IPS DF 4.7 (cell line): ENCODE measurements at regions not wholly inside any gene's neighbourhood (a gene's known extent, or its start where the extent isn't known, plus 50 kb on each side); places are given as distances from the start of the nearest gene placed in this dataset.
"Not testable (repeated sequence)": the region's sequence is repeated elsewhere in the genome, so short reads cannot be mapped to it uniquely, and the experiment has no call there.

Experiments used
- DNase-seq: peaks from one replicate; pipeline ENCODE4 v3.0.0-alpha.2; 2013; ENCODE audit warnings: low spot score; ENCODE audit errors: extremely low read depth

DNA sequence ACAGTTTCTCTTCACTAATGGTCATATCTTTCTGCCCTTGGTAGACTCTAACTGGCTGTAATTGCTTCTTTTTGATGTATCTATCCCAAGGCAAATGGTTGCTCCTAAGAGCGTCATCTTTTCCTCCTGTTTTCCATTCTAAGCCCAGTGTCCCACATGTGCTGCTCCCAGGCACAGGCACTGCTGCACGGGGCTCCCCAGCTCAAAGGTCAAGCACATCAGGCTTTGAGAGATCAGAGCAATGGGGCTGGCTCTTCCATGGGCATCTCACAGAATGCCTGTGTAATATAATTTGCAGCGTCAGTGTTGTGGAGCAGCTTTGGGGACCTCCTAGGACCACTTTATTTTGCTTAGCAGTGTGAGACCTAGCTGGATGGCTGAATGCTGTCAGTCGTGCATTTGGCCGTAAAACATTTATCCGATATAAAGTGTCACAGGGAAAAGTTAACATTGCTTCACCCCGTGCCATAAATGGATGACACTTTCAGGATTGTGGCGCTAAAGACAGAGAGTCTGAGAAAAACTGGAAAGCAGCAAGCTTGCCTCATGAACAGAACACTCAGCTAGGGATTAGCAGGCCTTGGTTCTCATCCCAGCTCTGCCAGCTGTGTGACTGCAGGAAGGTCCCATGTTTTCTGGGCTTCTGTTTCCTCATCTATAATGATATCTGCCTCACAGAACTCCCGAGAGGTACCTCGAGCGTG lies 277.5 kb upstream of the TBL1XR1 start:
- no peak for DNase-seq

DNA sequence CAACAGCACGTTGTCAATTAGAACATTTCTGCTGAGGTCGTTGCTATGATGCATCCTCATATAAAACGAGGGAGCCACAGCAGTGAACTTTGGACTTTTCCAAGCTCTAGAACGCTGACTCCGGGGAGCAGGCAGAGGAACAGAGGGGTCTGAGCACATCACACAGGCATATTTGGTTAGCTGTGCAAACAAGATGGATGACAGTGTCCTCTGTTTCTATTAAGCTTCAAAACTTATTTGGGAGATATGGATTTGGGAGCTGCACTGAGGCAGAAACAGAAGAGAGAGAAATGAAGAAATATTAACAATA lies 278.0 kb upstream of the TBL1XR1 start:
- no peak for DNase-seq

DNA sequence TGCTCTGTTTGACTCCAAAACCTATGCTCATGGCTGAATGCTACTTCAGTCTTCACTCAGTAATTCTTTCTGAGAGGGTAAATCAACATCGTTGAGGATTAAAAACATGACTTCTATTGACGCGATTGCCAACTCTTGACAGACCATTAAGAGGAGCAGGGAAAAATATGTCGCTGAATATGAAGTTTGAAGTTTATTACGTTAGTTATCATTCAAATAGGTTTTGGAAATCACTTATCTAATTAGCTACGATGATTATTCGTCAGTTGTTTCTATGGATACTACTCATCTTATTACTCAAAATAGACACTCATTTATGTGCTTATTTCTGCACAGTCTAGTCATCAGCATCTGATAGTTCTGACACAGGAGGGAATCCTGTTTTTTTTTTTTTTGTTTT lies 279.2 kb upstream of the TBL1XR1 start:
- no peak for DNase-seq

DNA sequence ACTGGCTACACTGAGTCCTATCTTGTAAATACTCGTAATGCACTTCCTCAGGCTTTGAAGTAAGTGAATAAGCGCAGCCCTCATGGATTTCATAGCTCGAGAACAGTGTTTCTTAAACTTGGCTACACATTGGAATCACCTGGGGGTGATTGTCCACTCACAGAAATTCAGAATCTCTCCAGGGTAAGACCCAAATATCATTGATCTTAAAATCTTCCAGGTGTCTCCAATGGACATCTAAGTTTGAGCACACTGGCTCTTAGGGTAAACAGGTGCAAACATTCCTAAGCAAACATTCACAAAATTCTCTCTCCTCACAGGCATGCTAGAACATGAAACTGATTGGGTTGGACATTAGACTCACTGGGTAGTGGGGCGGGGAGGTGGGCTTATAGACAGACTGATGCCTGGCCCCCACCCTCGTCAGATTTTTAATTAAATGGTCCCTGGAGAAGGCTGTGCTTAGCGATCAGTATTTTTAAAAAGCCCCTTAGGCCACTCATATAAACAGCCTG lies 279.7 kb upstream of the TBL1XR1 start:
- no peak for DNase-seq

DNA sequence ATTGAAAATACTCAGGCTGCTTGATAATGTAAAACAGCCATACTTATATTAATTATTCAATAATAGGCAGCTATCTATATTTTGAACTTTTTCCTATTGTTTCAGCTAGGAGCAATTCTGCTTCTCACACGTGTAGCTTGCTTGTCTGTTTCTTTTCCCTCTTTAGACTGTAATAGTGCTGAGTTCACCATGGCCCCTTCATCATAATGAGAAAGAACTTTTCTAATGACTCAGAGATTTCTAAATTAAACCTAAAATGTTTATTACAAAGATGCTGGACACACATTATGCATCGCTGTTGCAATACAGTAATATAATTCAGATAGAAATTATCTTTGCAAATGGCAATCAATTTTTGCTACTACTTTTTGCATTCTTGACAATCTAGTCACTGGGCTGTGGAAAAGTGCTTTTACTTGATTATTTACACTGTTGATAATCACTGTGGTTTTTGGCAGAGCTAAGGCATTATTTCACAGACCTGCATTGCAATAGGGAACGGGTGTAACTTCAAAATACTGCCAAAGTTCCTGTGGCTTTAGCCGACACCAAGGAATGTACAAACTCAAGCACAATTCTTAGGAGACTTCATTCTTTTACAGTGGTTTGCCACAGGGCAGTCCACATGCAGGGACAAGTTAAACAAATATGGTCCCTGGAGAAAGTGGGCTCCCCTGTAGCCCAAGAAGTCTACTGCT lies 281.0 kb upstream of the TBL1XR1 start:
- no peak for DNase-seq

DNA sequence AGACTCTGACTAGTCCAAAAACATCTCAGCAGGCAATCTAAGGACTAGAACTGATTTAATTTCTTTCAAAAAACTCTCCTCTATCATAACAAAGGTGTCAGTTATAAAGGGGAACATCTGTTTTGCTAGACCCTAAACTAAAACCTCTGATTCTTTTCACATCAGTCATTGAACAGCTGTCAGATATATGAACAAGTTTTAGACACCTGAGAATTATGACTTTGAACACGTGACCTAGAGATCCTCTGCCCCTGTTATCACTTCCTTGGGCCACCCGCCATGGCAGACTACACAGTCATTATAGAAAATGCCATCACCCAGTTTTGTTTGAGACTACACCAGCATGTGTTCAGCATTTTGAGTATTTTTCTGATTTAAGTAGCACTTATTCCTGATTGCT lies 282.3 kb upstream of the TBL1XR1 start:
- no peak for DNase-seq

DNA sequence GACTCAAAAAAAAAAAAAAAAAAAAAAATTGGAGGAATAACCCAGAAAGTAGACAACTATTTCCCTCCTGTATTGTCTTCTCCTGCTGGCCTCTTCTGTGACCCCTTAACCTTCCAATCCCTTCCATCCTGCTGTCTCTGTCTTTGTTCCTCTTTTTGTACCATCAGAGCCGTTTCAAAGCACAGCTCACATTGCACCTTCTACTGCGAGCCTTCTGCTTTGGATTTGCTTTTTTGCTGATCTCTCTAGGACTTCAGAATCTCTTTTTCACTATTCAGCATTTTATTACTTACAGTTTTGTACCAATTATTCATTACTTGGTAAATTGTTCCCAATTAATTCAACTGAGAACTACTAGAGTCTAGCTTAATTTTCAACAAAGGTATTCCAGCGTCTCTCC lies 284.0 kb upstream of the TBL1XR1 start:
- DNase-seq = no peak

DNA sequence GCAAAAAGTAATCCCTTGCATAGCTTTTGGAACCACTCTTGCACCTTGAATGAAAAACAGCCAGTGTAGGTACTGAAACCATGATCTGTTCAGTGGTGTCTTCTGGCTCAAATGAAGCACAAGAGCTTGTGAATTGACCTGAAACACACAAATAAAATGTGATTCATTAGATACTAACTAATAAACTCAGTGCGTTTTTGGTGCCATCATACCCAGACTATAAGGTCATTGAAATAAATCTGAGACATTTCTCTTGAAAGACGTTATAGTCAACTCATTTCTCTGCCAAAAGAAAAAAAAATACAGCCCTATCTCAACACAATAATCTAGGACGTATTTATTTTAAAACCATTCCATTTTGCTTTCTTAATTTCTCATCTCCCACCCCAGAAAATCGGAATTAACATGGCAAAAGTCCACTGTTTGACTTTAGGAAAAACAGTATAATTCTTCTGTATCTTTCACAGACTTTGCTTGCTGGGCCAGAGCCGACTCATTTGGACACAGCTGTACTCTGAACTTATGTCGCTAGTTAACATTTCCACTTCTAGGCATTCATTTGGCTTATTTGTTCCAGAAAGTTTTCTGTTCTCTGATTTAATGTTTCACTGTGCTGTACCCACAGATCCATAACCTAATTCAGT lies 284.9 kb upstream of the TBL1XR1 start:
- DNase-seq = no peak

DNA sequence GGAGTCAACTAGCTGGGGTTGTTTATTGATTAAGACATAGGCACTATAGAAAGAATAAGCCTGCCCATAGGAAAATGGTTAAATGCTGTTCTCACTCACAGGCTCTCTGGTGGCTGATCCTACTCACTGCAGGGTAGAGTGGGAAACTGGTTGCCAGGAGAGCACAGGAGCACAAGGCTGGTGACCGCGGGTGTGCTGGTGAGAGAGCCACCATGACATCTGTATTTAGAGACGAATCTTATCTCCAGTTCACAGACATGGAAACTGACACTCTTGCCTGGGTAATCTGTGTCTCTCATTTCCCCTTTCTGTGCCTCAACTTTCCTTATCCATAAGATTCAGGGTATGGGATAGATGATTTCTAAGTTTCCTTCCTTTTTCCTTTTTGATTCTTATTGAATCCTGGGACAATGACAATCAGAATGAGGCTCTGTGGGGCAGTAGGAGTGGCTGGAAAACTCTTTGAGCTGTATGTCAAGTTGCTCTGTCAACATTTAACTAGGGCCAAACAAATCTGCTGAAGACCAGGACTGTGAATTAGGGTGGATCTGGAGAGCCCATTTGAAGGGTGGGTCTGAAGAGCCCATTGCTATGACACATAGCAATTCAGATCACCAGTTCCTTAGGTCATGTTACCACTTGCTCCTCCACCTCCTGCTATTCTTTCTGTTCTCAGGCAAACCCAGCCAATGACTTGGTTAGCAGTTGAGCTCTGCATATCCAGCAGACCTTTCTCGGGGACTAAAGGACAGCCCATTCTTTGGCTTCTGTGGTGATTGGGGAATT lies 286.1 kb upstream of the TBL1XR1 start:
- peak; percentile 25 for DNase-seq

DNA sequence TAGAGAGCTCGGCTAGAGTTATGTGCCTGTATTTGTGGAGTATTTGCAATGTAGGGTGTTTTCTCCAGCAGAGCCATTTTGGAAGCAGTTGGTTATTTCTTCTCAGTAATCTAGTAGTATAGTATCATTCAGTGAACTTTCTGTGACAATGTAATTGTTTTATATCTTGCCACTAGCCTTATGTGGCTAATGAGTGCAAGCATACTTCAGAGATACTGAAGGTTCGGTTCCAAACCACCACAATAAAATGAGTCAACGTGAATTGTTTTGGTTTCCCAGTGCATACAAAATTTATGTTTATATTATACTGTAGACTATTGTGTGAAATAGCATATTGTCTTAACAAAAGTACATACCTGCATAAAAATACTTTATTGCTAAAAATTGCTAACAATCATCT lies 286.9 kb upstream of the TBL1XR1 start:
- DNase-seq = no peak

DNA sequence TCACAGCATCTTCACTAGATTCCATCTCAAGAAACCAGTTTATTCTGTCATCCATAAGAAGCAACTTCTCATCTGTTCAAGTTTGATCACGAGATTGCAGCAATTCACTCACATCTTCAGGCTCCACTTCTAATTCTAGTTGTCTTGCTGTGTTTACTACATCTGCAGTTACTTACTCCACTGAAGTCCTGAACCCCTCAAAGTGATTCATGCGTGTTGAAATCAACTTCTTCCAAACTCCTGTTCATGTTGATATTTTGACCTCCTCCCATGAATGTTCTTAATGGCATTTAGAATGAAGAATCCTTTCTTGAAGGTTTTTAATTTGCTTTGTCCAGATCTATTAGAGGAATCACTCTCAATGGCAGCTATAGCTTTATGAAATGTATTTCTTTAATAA lies 287.6 kb upstream of the TBL1XR1 start:
- no peak for DNase-seq

DNA sequence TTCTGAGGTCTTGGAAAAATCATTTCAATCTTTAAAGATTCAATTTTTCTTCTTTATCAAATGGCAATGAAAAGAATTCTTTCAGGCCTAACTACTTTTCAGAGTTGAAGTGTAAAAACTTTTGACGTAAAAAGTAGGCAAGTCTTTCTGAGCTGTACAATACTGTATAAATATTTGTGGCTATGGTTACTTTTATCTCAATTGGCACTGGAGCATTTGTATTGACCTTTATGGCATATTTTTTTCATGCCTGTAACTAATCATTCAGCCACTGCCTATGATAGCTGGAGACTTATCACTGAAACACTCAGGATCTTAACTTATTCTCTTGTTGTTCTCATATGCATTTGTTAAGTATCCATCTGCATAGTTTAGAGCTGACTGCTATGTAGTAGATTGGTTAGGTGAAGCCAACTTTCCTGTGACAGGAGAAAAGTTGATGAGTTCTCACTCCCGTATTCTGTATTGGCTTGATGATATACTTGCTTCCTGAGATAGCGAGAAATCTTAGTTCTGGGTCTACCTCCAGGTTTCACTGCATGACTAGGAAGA lies 290.4 kb upstream of the TBL1XR1 start:
- no peak for DNase-seq

DNA sequence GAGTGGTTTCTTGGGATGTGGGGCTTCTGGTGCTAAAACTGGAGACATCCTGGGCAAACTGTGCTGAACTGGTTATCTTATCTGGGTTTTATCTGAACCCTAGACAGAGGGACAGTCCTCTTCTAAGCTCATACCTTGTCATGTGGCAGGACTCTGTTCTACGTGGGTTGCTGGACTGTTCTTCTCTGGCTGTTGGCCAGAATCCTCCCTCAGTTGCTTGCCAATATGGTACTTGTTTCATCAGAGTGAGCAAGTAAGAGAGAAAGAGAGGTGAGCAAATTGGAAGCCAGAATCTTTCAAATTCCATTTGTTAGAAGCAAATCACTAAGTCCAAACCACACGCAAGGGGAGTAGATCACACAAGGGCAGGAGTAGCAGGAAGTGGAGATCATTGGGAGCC lies 291.5 kb upstream of the TBL1XR1 start:
- no peak for DNase-seq

DNA sequence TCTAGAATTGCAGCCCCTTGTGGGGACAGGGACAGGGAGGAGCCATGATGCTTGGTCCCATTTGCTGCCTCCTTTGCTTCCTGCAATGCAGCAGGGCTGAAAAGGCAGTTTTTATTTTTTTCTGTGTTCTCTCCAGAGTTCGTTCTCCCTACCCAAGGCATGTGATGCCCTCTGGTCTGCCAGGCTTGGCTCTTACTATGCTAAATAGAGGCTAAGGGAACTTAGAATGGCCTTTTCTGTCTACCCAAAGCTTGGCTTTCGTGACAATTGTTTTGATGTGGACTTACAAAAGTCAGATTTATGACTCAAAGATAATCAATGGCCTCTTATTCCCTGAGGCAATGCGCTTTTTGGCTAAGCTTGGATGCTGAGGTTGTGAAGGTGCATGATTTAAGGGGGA lies 293.3 kb upstream of the TBL1XR1 start:
- DNase-seq = no peak

DNA sequence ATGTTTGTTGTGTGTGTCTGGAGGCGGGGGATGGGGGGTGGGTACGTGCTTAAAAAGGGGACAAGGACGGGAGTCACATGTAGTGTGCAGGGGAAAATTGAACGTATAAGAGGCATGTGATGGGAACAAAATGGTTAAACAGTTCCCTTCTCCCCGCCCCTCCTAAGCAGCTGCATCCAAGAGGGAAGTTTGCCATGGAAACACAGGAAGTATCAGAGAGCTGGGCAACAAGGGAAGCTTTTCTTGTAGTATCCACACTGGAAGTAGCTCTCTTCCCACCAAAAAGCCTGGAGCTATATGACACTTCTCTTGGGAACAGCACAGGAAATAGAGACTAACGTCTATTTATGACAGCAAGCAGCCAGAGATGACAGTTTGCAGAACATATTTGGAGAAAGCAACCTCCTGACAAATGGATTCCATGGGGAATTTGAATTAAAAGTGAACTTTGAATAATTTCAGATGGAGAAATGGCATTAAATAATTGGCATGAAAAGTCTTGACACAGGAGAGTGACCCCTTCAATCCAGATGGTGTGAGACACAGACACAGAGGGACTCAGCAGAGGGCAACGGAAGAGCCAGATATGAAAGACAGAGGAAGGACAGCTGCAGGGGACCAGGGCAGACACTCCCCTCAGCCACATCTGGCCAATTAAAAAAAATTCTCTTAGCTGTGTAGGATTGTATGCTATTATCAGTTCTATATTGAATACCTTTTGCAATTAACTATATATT lies 294.2 kb upstream of the TBL1XR1 start:
- no peak for DNase-seq

DNA sequence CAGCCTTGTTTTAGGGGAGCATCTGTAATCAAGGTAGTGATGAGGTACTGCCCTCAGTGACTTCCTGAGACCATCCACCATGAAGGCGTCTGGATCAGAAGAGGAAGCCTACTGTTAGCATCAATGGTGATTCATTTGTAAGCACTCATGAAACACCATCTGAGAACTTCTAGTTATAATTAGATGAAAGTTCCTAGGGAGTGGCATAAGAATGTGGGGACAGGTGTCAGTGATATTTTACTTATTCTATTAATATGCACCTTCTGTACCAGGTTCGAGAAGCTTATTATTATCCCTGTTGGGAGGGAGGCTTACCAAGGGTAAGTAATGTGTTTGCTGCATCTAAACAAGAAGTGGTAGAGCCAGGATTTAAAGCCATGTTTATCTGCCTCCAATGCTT lies 295.8 kb upstream of the TBL1XR1 start:
- DNase-seq = no peak

DNA sequence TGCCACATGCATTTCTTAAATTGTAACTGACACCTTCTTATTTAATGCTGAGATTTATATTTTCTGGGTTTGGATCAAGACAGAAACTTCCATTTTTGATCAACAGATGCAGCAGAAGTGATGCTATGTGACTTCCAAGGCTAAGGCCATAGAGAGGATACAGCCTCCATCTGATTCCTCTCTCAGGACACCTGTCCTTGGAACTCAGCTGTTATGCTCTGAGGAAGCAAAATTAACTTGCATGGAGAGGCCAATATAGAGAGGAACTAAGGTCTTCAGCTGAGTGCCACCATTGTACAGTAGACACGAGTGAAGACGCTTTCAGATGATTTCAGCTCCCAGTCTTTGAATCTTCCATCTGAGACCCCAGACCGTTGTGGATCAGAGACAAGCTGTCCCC lies 296.9 kb upstream of the TBL1XR1 start:
- DNase-seq = no peak

DNA sequence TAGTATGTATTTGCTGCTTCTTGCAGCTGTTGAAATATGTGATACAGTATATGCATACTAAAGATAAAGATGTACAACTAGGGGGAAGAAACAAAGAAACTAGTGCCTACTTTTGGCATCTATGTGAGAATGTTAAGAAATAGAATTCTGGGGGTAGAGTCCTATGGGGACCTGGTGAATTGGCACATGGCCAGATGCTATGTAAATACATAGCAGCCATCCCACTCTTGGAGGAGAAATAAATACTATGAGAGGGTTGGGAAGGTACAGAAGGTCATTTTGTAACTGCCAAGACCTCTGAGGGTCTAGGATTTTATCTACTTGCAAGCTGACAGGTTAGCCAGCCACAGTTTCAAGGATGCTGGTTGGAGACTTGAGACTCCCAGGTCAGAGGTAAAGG lies 298.3 kb upstream of the TBL1XR1 start:
- no peak for DNase-seq

DNA sequence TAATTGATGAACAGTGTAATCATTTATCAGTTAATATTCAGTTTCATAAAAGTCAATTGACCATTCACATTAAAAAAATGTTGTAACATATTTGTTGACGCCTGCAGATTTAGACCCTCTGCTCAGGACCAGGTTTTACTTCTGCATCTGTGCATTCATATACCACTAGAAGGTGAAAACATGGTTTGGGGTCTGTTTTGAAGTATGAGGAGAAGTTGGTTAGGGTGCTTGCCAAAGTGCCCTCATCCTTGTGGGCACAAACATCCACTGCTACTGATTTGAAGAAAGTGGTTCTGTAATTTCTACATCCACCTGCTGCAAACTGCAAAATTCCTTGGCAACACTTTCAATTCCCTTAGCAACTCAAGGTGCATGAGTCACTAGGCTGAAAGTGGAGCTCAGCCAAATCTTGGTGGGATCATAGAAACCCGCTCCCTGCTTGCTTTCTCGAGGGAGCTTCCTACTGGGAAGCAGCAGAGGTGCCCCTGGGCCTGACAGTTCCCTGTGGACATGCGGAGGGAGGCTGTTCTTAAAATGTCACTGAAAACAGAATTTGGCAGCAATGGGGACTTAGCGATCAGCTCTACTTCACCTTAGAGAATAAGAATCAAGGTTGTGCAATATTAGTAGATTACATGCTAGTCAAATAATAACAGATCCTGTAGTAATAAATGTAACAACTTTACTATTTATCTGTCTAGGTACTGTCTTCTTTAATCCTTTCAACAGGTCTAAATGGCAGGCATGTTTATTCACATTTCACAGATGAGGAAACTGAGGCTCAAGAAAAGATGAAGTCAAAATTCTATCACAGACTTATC lies 301.0 kb upstream of the TBL1XR1 start:
- DNase-seq = no peak

DNA sequence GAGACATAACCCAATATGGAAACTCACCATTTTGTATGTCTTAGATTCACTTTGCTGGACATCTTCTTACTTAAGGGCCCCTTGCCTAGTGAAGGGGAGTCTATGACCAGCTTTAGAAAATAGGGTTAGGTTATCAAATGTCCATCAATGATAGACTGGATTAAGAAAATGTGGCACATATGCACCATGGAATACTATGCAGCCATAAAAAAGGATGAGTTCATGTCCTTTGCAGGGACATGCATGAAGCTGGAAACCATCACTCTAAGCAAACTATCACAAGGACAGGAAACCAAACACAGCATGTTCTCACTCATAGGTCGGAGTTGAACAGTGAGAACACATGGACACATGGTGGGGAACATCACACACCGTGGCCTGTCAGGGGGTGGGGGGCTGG lies 301.8 kb upstream of the TBL1XR1 start:
- DNase-seq = not testable (repeated sequence)
